Activated T-cell treated with anti-CD3 and anti-CD28 coated beads for 24 hours (primary cell): ENCODE measurements at regions not wholly inside any gene's neighbourhood (a gene's known extent, or its start where the extent isn't known, plus 50 kb on each side); places are given as distances from the start of the nearest gene placed in this dataset.

Source experiments
- DNase-seq: peaks from one replicate; pipeline ENCODE4 v3.0.0-alpha.2; 2020; ENCODE audit warnings: low read depth

DNA sequence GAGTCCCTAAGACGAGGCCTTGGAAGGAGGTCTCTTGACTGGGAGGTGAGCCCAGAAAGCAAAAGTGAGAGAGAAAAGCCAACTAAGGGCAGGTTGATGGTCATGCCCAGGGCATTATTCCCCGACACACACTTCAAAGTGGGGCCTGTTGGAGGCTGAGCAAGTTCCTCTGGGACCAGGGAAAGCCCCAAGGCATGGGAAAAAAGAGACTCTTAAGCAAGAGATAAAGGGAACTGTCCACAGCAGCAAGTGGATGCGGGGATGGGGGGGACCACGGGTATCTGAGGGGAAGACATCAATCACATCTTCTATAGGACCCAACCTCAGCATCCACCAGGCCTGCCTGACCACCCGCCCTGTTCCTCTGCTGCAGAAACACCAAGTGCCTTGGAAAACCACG, 119.9 kb upstream of the MAFB start:
- no peak for DNase-seq

DNA sequence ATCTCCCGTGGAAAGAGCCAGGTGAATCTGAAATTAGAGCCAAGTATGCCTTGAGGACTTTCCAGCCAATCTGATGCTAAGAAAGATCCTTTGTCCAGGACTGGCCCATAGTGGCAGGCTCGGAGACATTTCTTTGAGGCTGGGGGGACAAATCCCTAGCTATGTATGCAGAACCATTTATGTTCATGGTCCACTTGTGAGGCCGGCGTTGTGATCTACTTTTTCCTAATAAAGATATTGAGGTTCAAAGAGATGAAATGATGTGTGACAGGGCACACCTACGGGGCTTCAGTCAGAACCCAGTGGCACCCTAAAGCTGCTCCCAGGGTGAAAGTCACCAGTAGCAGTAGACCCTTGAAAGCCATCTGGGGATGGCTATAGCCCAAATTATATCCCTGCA, 120.3 kb upstream of the MAFB start:
- no peak for DNase-seq

GRCh38 chr20:40810332-40811000, 121.4 kb upstream of the MAFB start:
- DNase-seq = no peak

DNA sequence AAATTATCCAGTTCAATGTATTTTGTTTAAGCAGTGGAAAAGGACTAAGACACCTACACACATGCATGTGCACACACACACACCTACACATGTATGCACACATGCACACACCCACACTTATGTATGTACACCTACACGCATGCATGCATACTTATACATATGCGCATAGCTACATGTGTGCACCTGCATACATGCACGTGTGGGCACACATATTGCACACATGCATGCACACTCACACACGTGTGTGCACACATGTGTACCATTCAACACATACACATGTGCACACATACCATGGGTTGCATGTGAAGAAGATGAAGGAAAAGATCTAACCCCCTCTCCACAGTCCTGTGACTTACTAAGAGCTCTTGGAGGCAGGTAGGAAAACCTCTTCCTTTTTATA, 122.0 kb upstream of the MAFB start:
- DNase-seq = no peak

DNA sequence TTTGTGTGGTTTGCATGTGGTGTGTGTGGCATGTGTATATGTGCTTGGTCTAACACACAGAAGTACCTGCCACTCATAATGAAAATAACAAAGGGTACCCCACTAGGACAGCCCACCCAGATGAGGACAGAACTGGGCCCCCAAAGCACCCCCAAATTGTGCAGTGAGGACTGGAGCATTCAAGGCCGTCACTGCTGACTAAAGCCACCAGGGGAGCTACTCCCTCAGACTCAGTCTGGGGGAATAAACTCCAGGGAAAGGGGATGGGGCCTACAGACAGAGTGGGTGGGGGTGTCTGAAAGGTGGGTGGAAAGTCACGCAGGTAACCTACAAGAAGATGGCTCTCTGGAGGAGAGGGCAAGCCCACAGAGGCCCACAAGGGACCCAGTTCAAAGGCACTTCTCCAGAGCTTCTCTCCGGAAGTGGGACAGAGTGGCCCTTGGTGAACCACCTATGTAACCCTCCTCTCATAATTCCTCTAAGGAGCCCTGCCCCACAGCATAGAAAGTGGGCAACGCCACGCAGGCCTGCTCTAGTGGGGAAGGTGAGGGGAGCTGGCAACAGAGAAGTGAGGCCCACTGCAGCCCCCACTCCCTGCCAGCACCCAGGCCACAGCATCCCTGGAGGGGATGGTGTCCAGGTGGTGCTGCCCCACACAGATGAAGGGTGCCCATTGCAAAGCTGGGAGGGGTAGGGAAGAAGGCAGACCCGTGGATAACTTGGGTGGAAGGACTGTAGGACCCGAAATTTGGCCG, 122.8 kb upstream of the MAFB start:
- DNase-seq = no peak

GRCh38 chr20:40812415-40812925, 123.4 kb upstream of the MAFB start:
- DNase-seq = no peak

GRCh38 chr20:40813029-40813431, 124.0 kb upstream of the MAFB start:
- DNase-seq = no peak

DNA sequence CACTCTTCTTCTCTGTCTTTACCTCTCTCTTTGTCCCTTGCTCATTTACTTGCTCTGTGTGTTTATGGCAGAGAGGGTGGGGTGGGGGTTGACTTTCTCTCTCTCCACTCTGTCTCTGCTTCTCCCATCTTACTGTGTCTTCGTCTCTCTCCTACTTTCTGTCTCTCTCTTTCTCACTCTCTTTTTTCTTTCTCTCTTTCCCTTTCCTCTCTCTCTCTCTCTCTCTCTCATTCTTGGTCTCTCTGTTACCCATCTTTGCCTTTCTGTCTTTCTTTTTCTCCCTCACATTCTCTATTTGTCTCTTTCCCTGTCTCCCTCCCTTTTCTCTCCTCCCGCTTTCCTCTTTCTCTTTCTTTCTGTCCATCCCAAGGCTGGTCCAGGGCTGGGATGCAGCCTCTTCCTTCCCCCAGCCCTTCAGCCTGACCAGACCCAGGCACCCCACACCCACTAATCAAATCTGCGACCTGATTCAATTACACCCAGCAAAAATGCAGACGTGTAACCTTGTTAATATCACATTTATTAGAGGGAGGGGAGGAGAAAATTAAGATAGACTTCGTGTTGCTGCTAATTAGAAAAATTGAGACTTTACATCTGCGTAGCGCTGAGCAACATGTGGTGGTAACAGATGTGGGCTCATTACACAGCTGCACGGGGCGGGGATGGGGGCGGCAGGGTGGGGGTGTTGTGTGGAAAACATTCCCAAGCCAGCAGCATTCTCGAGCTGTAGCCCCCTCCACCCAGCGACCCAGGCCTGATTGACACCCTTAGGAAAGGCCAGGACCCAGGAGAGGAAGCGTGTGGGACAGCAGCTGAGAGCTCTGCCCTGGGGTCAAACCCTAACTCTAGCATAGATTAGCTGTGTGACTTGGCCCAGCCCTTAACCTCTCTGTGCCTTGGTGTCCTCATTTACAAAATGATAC, 124.9 kb upstream of the MAFB start:
- DNase-seq = no peak

GRCh38 chr20:40814631-40814960, 125.6 kb upstream of the MAFB start:
- no peak for DNase-seq

GRCh38 chr20:40815156-40816038, 126.4 kb upstream of the MAFB start:
- no peak for DNase-seq

- DNase-seq = no peak
These were observed 127.0 kb upstream of the MAFB start for GRCh38 chr20:40816039-40816352.

DNA sequence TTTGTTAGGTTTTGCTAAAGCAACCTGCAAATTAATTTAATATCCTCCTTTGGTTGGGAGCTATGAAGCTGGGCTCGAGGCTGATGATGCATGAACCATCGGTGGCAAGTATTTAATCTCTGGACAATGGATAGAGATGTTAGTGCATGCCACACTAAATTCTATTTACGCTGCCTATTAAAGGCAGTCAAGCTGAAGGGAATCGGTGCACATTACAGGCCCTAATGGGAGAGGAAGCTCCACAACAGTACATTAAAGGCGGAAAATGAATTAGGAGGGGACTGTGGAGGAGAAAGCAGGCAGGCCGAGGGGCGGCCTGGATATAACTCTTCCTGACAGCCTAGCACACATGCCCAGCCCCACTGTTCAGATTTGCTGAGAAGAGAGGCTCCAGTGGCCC, 132.4 kb upstream of the MAFB start:
- no peak for DNase-seq

DNA sequence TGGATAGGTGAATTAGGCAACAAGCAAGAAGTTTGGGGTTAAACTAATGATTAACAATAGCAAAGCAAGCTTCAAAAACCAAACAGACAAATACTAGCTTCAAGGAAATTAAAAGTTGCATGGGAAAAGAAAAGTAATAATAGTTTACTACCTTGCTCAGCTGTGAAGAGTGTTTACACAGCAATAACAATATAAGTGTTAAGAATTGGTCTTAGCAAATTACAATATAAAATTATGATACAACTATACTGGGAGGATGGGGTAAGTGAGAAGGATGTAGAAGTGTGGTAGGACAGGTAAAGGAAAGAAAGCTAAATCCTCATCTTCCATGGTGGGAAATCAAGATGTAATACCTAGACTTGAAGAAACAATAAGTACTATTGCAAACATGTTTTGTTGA, 137.7 kb upstream of the MAFB start:
- no peak for DNase-seq

DNA sequence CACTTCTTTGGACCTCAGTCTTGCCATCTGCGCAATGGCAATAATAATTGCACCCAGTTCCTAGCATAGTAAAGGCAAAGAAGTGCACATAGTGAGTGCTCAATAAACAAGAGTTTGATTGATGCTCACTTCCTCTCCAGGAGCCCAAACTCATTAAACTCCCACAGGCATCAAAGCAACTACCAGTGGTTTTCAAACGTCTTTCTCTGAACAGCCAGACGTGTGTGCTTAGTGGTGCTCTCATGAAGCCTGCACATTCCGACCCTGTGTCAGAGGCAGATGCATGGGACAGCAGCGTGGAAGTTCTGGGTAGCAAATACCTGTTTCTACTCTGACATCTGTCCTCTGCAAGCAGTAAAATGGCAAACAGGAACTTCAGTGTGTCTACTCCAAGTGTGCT, 146.3 kb upstream of the MAFB start:
- no peak for DNase-seq

- no peak for DNase-seq
These were observed 149.5 kb upstream of the MAFB start for GRCh38 chr20:40838509-40838908.

DNA sequence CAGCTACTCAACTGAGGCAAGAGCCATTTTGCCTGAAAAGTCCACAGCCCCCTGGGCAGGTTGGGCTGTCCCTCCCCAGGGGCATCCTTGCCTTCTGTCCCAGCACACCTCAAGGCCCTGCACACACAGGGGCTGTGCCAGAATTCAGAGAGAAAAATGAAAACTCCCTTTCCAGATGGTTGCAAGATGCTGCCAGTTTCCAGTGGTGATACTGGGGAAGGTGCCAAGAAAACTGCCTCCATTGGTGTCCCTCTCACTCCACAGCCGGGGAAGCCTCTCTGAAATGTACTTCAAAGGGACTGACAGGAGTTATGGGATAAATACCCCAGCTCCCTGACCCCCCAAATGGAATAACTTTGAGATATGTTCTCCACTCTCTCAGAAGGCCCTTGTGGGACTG, 154.2 kb upstream of the MAFB start:
- no peak for DNase-seq

DNA sequence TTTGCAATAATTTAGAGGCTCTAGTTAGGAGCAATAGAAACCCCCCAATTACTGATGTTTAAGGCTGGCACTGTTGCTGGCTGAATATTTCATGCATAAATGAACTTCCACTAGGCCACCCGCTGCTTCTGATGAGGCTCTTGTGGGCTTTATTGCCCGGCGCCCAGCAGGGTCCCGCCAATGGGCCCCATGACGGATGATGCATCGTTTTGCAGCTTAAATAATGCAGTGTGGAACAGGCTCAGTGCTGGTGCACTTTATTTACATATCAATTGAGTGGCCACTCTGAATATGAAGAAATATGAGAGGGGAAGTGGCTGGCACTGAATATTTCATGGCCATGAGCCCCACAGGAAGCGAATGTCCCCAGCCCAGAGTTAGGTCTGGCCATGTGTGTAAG, 155.3 kb upstream of the MAFB start:
- no peak for DNase-seq

DNA sequence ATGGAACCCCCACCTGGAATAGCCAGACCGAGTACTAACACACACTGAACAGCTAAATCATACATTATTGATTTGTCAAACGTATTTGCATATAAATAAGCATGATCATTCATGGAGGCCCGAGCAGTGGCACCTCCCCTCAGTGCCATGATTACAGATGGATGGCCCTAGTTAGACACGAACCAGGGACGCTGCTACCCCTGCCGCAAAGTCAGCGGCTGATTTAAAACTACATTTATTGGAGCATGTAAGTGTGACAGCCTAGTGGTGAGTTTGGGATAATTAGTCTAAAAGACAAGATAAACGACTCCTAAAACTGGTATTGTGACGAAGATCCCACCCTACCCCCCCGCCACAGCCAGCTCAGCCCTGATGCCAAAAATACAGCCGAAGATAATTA, 159.1 kb upstream of the MAFB start:
- DNase-seq = no peak

- DNase-seq = no peak
These were observed 159.5 kb upstream of the MAFB start for GRCh38 chr20:40848526-40848925.

- DNase-seq = no peak
These were observed 160.4 kb upstream of the MAFB start for GRCh38 chr20:40849456-40849855.

DNA sequence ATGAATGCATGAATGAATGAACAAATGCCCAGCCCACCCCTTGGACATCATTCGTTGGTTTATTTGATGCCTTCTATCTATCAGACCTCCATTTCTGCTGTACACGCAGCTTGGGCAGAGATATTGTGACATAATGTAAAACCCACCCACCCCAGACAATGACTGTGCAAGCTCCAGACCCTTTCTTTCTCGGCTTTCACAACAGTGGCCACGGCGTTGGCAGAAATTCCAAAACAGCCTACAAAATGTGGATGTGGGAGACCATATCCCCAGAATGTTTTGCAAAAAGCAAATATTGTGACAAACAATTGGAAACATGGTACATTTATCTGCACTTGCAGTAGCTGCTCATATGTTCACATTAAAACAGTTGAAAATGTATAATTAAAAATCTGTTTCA, 162.0 kb upstream of the MAFB start:
- DNase-seq = no peak

DNA sequence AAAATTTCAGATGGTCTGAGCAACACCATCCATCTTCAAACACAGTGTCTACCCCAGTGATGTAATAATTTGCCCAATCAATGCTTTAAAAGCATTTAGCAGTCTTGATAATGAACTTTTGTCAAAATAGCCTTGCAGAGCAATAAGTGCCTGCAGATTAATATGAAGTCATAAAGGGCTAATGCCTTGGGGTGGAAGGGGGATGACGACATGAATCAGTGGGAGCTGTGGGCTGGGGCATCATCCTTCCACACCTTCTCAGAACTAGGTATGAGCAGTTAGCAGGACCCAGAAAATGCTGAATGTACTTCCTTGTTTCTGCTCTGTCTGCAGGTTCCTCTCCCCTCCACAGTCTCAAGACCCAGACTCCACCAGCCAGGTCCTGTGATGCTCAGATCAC, 166.2 kb upstream of the MAFB start:
- DNase-seq = no peak
